K562 (cell line): ENCODE measurements at regions not wholly inside any gene's neighbourhood (a gene's known extent, or its start where the extent isn't known, plus 50 kb on each side); places are given as distances from the start of the nearest gene placed in this dataset.

Experiments
- ATAC-seq: fragments of 200-7000 bp; cut with Tn5 transposase; 3 replicates; pipeline ENCODE4 v1.9.1; 2020; ENCODE audit warnings: moderate library complexity
- BruUV-seq: library from RNA; stranded (reverse); fragments of 400-500 nt; replicated peaks from 2 replicates; lab custom pipeline; 2021; lab: Mats Ljungman, UMichigan
- CTCF ChIA-PET: fragments of 300-600 bp; formaldehyde crosslinking; extraction: SDS; loops from one replicate; lab custom pipeline; 2021; ENCODE audit warnings: low intra/inter-chr PET ratio; lab: Yijun Ruan, JAX
- POLR2A ChIA-PET: fragments of 300-600, 350-650 bp; sonication (Branson Sonifier 250); formaldehyde crosslinking; extraction: SDS; loops from one replicate; lab custom pipeline; 2021; ENCODE audit warnings: antibody characterized with exemption, inconsistent platforms; lab: Yijun Ruan, JAX
- DNase-seq, 4 experiments: peaks; one replicate each; pipeline versions ENCODE4 v3.0.0 to v3.0.0-alpha.2; 2011 to 2018; ENCODE audit warnings: low spot score in 3 of 4, mixed read lengths in 3 of 4; ENCODE audit errors: extremely low read depth in 1 of 4
- FAIRE-seq: peaks from 2 replicates; lab custom pipeline; 2011; peaks lifted over from hg19 to GRCh38; lab: Jason Lieb, UNC
- H2AFZ ChIP-seq: 2 replicates; pipeline ENCODE4 v1.6.0; 2011; ENCODE audit warnings: low read depth, low read length, control low read depth, inconsistent platforms
- H3K27ac ChIP-seq: fragments of 200-600 bp; 3 replicates; pipeline ENCODE4 v1.8.0; 2011; ENCODE audit warnings: low read depth, mild to moderate bottlenecking, control low read depth, inconsistent platforms, low read length, moderate library complexity, mixed read lengths; ENCODE audit errors: extremely low read depth
- H3K27me3 ChIP-seq, 2 experiments: fragments of 300-600 bp in 1 of 2; 2 replicates in 1 of 2; 3 replicates in 1 of 2; pipeline versions ENCODE4 v1.6.0 to v1.8.0; 2011; ENCODE audit warnings: inconsistent platforms in 2 of 2, low read length in 2 of 2, mild to moderate bottlenecking in 1 of 2, mixed read lengths in 1 of 2, moderate library complexity in 1 of 2; ENCODE audit not compliant: control insufficient read depth in 2 of 2, insufficient read depth in 2 of 2
- H3K36me3 ChIP-seq: fragments of 300-600 bp; 3 replicates; pipeline ENCODE4 v1.8.0; 2011; ENCODE audit warnings: mild to moderate bottlenecking, low read length, inconsistent platforms; ENCODE audit not compliant: control insufficient read depth, insufficient read depth
- H3K4me1 ChIP-seq, 2 experiments: fragments of 200-600 bp in 1 of 2; replicated peaks in 1 of 2; 2 replicates in 1 of 2; 3 replicates in 1 of 2; pipeline versions ENCODE4 v1.5.1 to v1.8.0; 2011; ENCODE audit warnings: inconsistent platforms in 2 of 2, low read length in 2 of 2, mild to moderate bottlenecking in 1 of 2, mixed read lengths in 1 of 2, moderate library complexity in 1 of 2; ENCODE audit not compliant: control insufficient read depth in 2 of 2, insufficient read depth in 2 of 2
- H3K4me2 ChIP-seq: 2 replicates; pipeline ENCODE4 v1.6.1; 2011; ENCODE audit warnings: low read length, control low read depth, inconsistent platforms, mixed read lengths; ENCODE audit not compliant: insufficient read depth
- H3K4me3 ChIP-seq: fragments of 200-600 bp; sonication (generic), shearing (Covaris generic); 2 replicates; pipeline ENCODE4 v1.5.1; 2016; ENCODE audit warnings: control low read depth, inconsistent platforms
- H3K79me2 ChIP-seq: fragments of 200-600 bp; 3 replicates; pipeline ENCODE4 v1.8.0; 2011; ENCODE audit warnings: low read length, inconsistent platforms; ENCODE audit not compliant: control insufficient read depth, insufficient read depth
- H3K9ac ChIP-seq, 2 experiments: 2 replicates each; pipeline versions ENCODE4 v1.6.0 to v1.6.1; 2011; ENCODE audit warnings: low read depth in 2 of 2, low read length in 2 of 2, control low read depth in 1 of 2, inconsistent platforms in 1 of 2, mild to moderate bottlenecking in 1 of 2, mixed read lengths in 1 of 2; ENCODE audit not compliant: insufficient read depth in 1 of 2
- H3K9me1 ChIP-seq: one replicate; pipeline ENCODE4 v1.6.0; 2011; ENCODE audit warnings: inconsistent platforms, mild to moderate bottlenecking, low read length, moderate library complexity; ENCODE audit not compliant: control insufficient read depth, insufficient read depth
- H3K9me3 ChIP-seq: replicated peaks from 2 replicates; pipeline ENCODE4 v1.5.1; 2011; ENCODE audit warnings: low read depth, low read length, inconsistent platforms; ENCODE audit not compliant: control insufficient read depth, insufficient read depth
- H4K20me1 ChIP-seq: replicated peaks from 2 replicates; pipeline ENCODE4 v1.6.1; 2011; ENCODE audit warnings: low read length, inconsistent platforms, mixed read lengths; ENCODE audit not compliant: control insufficient read depth, insufficient read depth
- ARID2 ChIP-seq: fragments of 450-650 bp; IDR thresholded peaks from 2 replicates; pipeline ENCODE4 v1.6.1; 2017; ENCODE audit warnings: antibody characterized with exemption, mild to moderate bottlenecking
- ATF4 ChIP-seq: fragments of 450-650 bp; formaldehyde crosslinking; IDR thresholded peaks from 2 replicates; pipeline ENCODE4 v1.4.0; 2022; ENCODE audit warnings: mild to moderate bottlenecking, moderate library complexity
- CLOCK ChIP-seq: fragments of 250-450 bp; sonication (Bioruptor Pico); IDR thresholded peaks from 2 replicates; pipeline ENCODE4 v1.4.0; 2020; ENCODE audit warnings: mild to moderate bottlenecking, moderate library complexity, borderline replicate concordance
- EWSR1 ChIP-seq: fragments of 450-650 bp; IDR thresholded peaks from 2 replicates; pipeline ENCODE4 v1.6.1; 2018; ENCODE audit warnings: borderline replicate concordance, mild to moderate bottlenecking, low read depth, moderate library complexity; ENCODE audit not compliant: partially characterized antibody
- MAFG ChIP-seq: fragments of 450-650 bp; conservative IDR thresholded peaks from 2 replicates; pipeline ENCODE4 v1.6.1; 2016; ENCODE audit warnings: missing genetic modification characterization, missing compliant biosample characterization
- PRMT5 ChIP-seq: sonication (generic); formaldehyde crosslinking; IDR thresholded peaks from 2 replicates; pipeline ENCODE4 v1.5.0; 2020; ENCODE audit warnings: missing genetic modification reagents
- RBM22 ChIP-seq: fragments of 200-400 bp; formaldehyde crosslinking; IDR thresholded peaks from 2 replicates; pipeline ENCODE4 v1.6.1; 2018; ENCODE audit warnings: low read length, low read depth; ENCODE audit not compliant: poor library complexity, severe bottlenecking
- SMC3 ChIP-seq: conservative IDR thresholded peaks from 2 replicates; pipeline ENCODE4 v1.6.1; 2011; ENCODE audit warnings: low read depth, low read length, improper control_type of control experiment; ENCODE audit not compliant: insufficient read depth
- SP1 ChIP-seq: sonication (generic); formaldehyde crosslinking; IDR thresholded peaks from 2 replicates; pipeline ENCODE4 v1.8.1; 2022; ENCODE audit warnings: mild to moderate bottlenecking, missing genetic modification reagents
- STAG1 ChIP-seq: sonication (generic); formaldehyde crosslinking; IDR thresholded peaks from 2 replicates; pipeline ENCODE4 v1.5.0; 2020; ENCODE audit warnings: missing genetic modification reagents, borderline replicate concordance
- ZBTB11 ChIP-seq, 3 experiments: fragments of 200-800 bp in 1 of 3; fragments of 250-450 bp in 1 of 3; fragments of 450-650 bp in 1 of 3; sonication (Bioruptor Pico) in 1 of 3; sonication (Bioruptor generic) in 1 of 3; formaldehyde crosslinking in 1 of 3; IDR thresholded peaks; 2 replicates each; pipeline versions ENCODE4 v1.6.1 to v1.8.0; 2016 to 2022; ENCODE audit warnings: mild to moderate bottlenecking in 2 of 3, missing genetic modification characterization in 2 of 3, missing compliant biosample characterization in 1 of 3, moderate library complexity in 1 of 3
- ZFX ChIP-seq: sonication (generic); formaldehyde crosslinking; IDR thresholded peaks from 2 replicates; pipeline ENCODE4 v1.8.0; 2022; ENCODE audit warnings: mild to moderate bottlenecking, missing genetic modification reagents, moderate library complexity
- ZNF23 ChIP-seq: fragments of 250-450 bp; sonication (Bioruptor Pico); IDR thresholded peaks from 2 replicates; pipeline ENCODE4 v1.4.0; 2020; ENCODE audit warnings: mild to moderate bottlenecking
- ZNF316 ChIP-seq: fragments of 450-650 bp; IDR thresholded peaks from 2 replicates; pipeline ENCODE4 v1.6.1; 2016
- ZNF764 ChIP-seq: fragments of 250-450 bp; sonication (Bioruptor Pico); IDR thresholded peaks from 2 replicates; pipeline ENCODE4 v1.4.0; 2020; ENCODE audit warnings: low read depth, mild to moderate bottlenecking, moderate library complexity
- WGBS: fragments of 100-300 bp; shearing (Covaris generic); methylation state at CpG from one replicate; pipeline ENCODE4 v1.1.6; 2016; ENCODE audit warnings: low coverage, mixed read lengths; ENCODE audit not compliant: insufficient coverage; ENCODE audit errors: missing lambda C conversion rate; 5-methylcytosine and 5-hydroxymethylcytosine counted together
- in situ Hi-C: fragments of 300-500 bp; cut with MboI; formaldehyde crosslinking; loops from 4 replicates; pipeline ENCODE4 v1.15.0; 2018; ENCODE audit warnings: inconsistent platforms, mixed read lengths
- intact Hi-C: fragments of 100-400 bp; cut with micrococcal nuclease; formaldehyde crosslinking; loops from 2 replicates; pipeline ENCODE4 v1.14.2; 2022

GRCh38 chr10:61176424-61176823 lies 232.4 kb upstream of the RHOBTB1 start:
- ChIA-PET CTCF (no interaction called here), POLR2A (no interaction called here)
- H3K27me3 ChIP-seq: no peaks in the 10 kb centered on the region
- H3K9me3 ChIP-seq: no peaks in the 10 kb centered on the region
- no peaks in the 10 kb centered on the region for H3K36me3 ChIP-seq
- H2AFZ ChIP-seq: no peak overlapping the region
- no peaks in the 10 kb centered on the region for H3K4me1 ChIP-seq
- no peak overlapping the region for H3K9ac ChIP-seq
- no peak overlapping the region for H3K27ac ChIP-seq
- no TSS peak for BruUV-seq
- WGBS: 0% methylated on average over 3 of the region's 3 CpGs
- in situ Hi-C loops (no loop called here), intact Hi-C loops (no loop called here)
- DNase-seq (no peak), ATAC-seq (no peak), FAIRE-seq (no peak)
- no peak overlapping the region for H3K4me3 ChIP-seq
- no peaks in the 10 kb centered on the region for H3K79me2 ChIP-seq
- H3K4me2 ChIP-seq: no peak overlapping the region
- H4K20me1 ChIP-seq: no peaks in the 10 kb centered on the region
- H3K9me1 ChIP-seq: no peaks in the 10 kb centered on the region
- TF ChIP-seq ZNF23 (CRISPR knock-in tag) (no peak), CLOCK (no peak), ZNF764 (CRISPR knock-in tag) (no peak), ZBTB11 (CRISPR knock-in tag; IDR thresholded peaks at IDR 0.05) (no peak), ATF4 (CRISPR knock-in tag) (no peak), MAFG (tag) (no peak), ARID2 (no peak), STAG1 (no peak), SMC3 (no peak), RBM22 (no peak), EWSR1 (no peak), ZFX (no peak), PRMT5 (CRISPR knock-in tag) (no peak), ZNF316 (no peak), SP1 (no peak)
